AG04450 (cell line): ENCODE measurements at regions not wholly inside any gene's neighbourhood (a gene's known extent, or its start where the extent isn't known, plus 50 kb on each side); places are given as distances from the start of the nearest gene placed in this dataset.

ENCODE experiments used
- CTCF ChIA-PET: fragments of 300-600, 350-600 bp; formaldehyde crosslinking; extraction: SDS; loops from one replicate; lab custom pipeline; 2022; ENCODE audit warnings: antibody characterized with exemption, inconsistent platforms; lab: Charles Lee
- POLR2A ChIA-PET: fragments of 350-600 bp; formaldehyde crosslinking; extraction: SDS; loops from one replicate; lab custom pipeline; 2021; ENCODE audit warnings: antibody characterized with exemption, inconsistent platforms; lab: Yijun Ruan, JAX
- DNase-seq: peaks from one replicate; pipeline ENCODE4 v3.0.0-alpha.2; 2011; ENCODE audit warnings: low read depth, low spot score
- H3K27ac ChIP-seq: one replicate; pipeline ENCODE4 v1.5.1; 2012; ENCODE audit warnings: low read depth, low read length, control low read depth
- H3K27me3 ChIP-seq: one replicate; pipeline ENCODE4 v1.6.0; 2012; ENCODE audit warnings: low read length; ENCODE audit not compliant: control insufficient read depth, insufficient read depth
- H3K4me3 ChIP-seq: 2 replicates; pipeline ENCODE4 v1.5.1; 2011; ENCODE audit warnings: mild to moderate bottlenecking, low read depth, low read length, control low read depth
- H3K9me3 ChIP-seq: 2 replicates; pipeline ENCODE4 v1.5.1; 2012; ENCODE audit warnings: low read length; ENCODE audit not compliant: control insufficient read depth, insufficient read depth
- TF ChIP-seq, protein P1 (sequence below): IDR thresholded peaks from 2 replicates; pipeline ENCODE4 v1.5.1; 2011; ENCODE audit warnings: low read depth, low read length, control low read depth, inconsistent platforms

DNA sequence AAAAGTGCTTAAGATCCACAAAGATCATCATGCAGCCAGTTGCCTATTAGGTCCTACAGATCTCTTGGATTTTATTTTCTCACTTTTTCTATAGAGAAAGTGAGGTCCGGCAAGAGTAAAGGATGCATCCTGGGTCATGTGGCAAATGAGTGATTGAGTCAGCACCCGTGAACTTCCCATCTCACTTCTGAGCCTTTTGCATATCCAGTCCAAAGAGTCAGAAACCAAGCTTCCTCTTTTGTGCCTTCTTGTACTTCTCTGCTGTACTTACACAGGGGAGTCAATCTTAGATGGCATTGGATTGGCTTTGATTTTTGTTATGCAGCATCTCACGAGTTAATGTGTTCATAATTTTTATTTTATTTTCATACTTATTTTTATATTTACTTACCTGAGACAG, 114.2 kb upstream of the IRX5 start:
- TF ChIP-seq, protein P1, sequence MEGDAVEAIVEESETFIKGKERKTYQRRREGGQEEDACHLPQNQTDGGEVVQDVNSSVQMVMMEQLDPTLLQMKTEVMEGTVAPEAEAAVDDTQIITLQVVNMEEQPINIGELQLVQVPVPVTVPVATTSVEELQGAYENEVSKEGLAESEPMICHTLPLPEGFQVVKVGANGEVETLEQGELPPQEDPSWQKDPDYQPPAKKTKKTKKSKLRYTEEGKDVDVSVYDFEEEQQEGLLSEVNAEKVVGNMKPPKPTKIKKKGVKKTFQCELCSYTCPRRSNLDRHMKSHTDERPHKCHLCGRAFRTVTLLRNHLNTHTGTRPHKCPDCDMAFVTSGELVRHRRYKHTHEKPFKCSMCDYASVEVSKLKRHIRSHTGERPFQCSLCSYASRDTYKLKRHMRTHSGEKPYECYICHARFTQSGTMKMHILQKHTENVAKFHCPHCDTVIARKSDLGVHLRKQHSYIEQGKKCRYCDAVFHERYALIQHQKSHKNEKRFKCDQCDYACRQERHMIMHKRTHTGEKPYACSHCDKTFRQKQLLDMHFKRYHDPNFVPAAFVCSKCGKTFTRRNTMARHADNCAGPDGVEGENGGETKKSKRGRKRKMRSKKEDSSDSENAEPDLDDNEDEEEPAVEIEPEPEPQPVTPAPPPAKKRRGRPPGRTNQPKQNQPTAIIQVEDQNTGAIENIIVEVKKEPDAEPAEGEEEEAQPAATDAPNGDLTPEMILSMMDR, result no peak
- no peak for DNase-seq
- Histone ChIP-seq H3K4me3 (no peak overlapping the region), H3K27ac (no peak overlapping the region), H3K9me3 (peaks cover 14% of the 10 kb centered on the region), H3K27me3 (no peaks in the 10 kb centered on the region)
- ChIA-PET CTCF (no interaction called here), POLR2A (no interaction called here)

DNA sequence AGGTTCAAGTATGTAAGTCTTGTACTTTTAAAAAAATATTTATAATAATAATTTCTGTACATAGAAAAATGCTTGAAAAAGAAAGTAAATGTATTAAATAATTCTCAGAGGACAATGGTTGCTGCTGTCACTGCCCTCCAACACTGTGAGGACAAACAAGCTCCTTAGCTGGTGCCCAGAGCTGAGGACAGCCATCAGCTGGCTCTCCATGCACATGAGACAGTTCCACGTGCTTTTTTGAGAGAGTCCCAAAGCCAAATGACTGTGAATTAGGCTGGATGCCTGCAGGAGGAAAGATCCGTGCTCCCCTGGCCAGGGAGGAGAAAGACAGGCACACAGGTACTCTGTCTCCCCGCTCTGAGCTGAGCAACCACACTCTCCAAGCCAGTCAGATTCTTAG, 115.5 kb upstream of the IRX5 start:
- Histone ChIP-seq H3K4me3 (no peak overlapping the region), H3K9me3 (peaks cover 8% of the 10 kb centered on the region), H3K27ac (no peak overlapping the region), H3K27me3 (no peaks in the 10 kb centered on the region)
- POLR2A ChIA-PET, result no interaction called here
- TF ChIP-seq, protein P1, result no peak
- no peak for DNase-seq
- CTCF ChIA-PET, result no interaction called here

DNA sequence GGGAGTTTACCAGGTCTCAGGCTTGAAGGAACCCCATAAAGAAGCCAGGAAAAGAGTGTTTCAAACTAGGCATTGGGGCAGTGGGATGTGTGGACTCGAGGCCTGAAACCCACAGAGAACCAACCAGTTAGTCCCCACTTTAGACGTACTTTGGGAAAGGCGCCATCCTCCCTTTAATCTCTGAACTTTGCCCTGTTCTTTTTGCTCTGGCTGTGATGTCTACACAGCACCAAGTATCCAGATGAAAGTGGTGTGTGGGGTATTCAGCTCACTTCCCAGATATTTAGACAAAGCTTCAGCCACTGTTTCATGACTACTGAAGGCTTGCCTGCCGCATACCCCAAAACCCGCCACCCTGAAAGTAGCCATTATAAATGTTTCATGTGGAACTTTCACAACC, 116.9 kb upstream of the IRX5 start:
- POLR2A ChIA-PET, result no interaction called here

DNA sequence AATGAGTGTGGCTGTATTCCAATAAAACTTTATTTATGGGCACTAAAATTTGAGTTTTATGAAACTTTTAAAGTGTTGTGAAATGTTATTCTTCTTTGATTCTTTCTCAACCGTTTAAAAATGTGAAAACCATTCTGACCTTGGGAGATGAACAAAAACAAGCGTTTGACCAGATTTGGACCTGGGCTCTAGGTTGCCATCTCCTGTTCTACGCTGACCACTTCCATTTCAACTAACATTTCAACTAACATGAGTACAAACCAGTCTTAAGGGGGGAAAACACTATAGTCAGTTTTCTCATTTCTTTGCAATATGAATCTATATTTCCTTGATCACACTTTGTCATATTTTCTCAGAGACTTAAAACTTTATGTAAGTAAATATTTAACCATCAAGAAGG, 118.4 kb upstream of the IRX5 start:
- POLR2A ChIA-PET, result no interaction called here
- CTCF ChIA-PET, result no interaction called here
- H3K9me3 ChIP-seq, result peaks cover 4% of the 10 kb centered on the region
- H3K4me3 ChIP-seq, result no peak overlapping the region
- H3K27ac ChIP-seq, result no peak overlapping the region
- TF ChIP-seq, protein P1, result no peak
- no peaks in the 10 kb centered on the region for H3K27me3 ChIP-seq
- no peak for DNase-seq

More for the DNA sequence above, 116.9 kb upstream of the IRX5 start:
- Histone ChIP-seq H3K27me3 (no peaks in the 10 kb centered on the region), H3K9me3 (peaks cover 6% of the 10 kb centered on the region), H3K4me3 (no peak overlapping the region), H3K27ac (no peak overlapping the region)
- TF ChIP-seq, protein P1, result no peak
- DNase-seq, result no peak
- CTCF ChIA-PET, result no interaction called here

DNA sequence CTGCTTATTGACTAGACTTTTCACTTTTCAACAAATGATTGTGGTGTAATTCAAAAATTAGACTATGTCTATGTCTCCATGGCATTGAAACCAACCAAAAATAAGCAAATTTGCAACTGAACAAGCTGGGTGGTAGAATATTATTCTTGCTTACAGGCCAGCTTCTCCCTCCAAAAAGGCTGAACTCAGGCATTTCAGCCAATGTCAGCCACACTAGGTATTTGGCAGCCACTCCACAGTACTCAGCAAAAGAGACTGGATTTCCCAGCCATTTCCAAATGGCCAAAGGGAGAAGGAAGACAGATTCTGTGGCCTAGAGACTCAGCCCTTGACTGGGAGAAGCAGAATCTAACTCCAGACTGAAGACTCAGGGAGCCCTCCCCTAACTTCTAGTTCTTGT, 121.8 kb upstream of the IRX5 start:
- Histone ChIP-seq H3K27me3 (no peaks in the 10 kb centered on the region), H3K27ac (no peak overlapping the region), H3K4me3 (no peak overlapping the region), H3K9me3 (peaks cover 6% of the 10 kb centered on the region; the same call in 1 of the 2 replicates)
- POLR2A ChIA-PET, result no interaction called here
- CTCF ChIA-PET, result no interaction called here
- TF ChIP-seq, protein P1, result no peak
- no peak for DNase-seq
